ENCODE measurements at regions not wholly inside any gene's neighbourhood (a gene's known extent, or its start where the extent isn't known, plus 50 kb on each side); places are given as distances from the start of the nearest gene placed in this dataset.

GRCh38 chr11:110982214-110982613 is 263.3 kb upstream of the POU2AF2 start:
- Histone ChIP-seq H3K9me3 (no peaks in the 10 kb centered on the region), H3K4me3 (no peak overlapping the region), H3K4me1 (ENCODE audit: low read depth) (no peaks in the 10 kb centered on the region), H3K36me3 (ENCODE audit: low read depth) (no peaks in the 10 kb centered on the region)
- no peak for DNase-seq
- no peak for ATAC-seq
- TF ChIP-seq CTCF (IDR thresholded peaks at IDR 0.05): no peak
- intact Hi-C loops (cut with DNase I, micrococcal nuclease): no loop called here

- intact Hi-C loops (cut with DNase I, micrococcal nuclease): no loop called here
- no peak overlapping the region for H3K4me3 ChIP-seq
- no peaks in the 10 kb centered on the region for H3K36me3 ChIP-seq (ENCODE audit: low read depth)
- no peak for DNase-seq
- TF ChIP-seq CTCF (IDR thresholded peaks at IDR 0.05): no peak
- no peak for ATAC-seq
- no peaks in the 10 kb centered on the region for H3K9me3 ChIP-seq
- H3K4me1 ChIP-seq (ENCODE audit: low read depth): no peaks in the 10 kb centered on the region
Observed at GRCh38 chr11:110979696-110980095, 265.8 kb upstream of the POU2AF2 start.

- intact Hi-C loops (cut with DNase I, micrococcal nuclease): no loop called here
Observed at GRCh38 chr11:110977661-110978060, 265.4 kb upstream of the ARHGAP20 start.

GRCh38 chr11:110974731-110975130 is 262.5 kb upstream of the ARHGAP20 start:
- Histone ChIP-seq H3K4me1 (ENCODE audit: low read depth) (no peaks in the 10 kb centered on the region), H3K4me3 (no peak overlapping the region), H3K36me3 (ENCODE audit: low read depth) (no peaks in the 10 kb centered on the region), H3K9me3 (no peaks in the 10 kb centered on the region)
- ATAC-seq (no peak), DNase-seq (no peak)
- intact Hi-C loops (cut with DNase I, micrococcal nuclease): no loop called here
- TF ChIP-seq CTCF (IDR thresholded peaks at IDR 0.05): no peak

More at GRCh38 chr11:110977661-110978060, 265.4 kb upstream of the ARHGAP20 start:
- no peaks in the 10 kb centered on the region for H3K36me3 ChIP-seq (ENCODE audit: low read depth)
- no peak for DNase-seq
- TF ChIP-seq CTCF (IDR thresholded peaks at IDR 0.05): no peak
- H3K9me3 ChIP-seq: no peaks in the 10 kb centered on the region
- H3K4me3 ChIP-seq: no peak overlapping the region
- no peaks in the 10 kb centered on the region for H3K4me1 ChIP-seq (ENCODE audit: low read depth)
- no peak for ATAC-seq

- intact Hi-C loops (cut with DNase I, micrococcal nuclease): no loop called here
- no peaks in the 10 kb centered on the region for H3K4me1 ChIP-seq (ENCODE audit: low read depth)
- ATAC-seq (no peak), DNase-seq (no peak)
- H3K4me3 ChIP-seq: no peak overlapping the region
- no peaks in the 10 kb centered on the region for H3K9me3 ChIP-seq
- no peaks in the 10 kb centered on the region for H3K36me3 ChIP-seq (ENCODE audit: low read depth)
- no peak for TF ChIP-seq CTCF (IDR thresholded peaks at IDR 0.05)
Observed at GRCh38 chr11:110973401-110973980, 261.3 kb upstream of the ARHGAP20 start.

- intact Hi-C loops (cut with DNase I, micrococcal nuclease): no loop called here
- Histone ChIP-seq H3K4me3 (no peak overlapping the region), H3K36me3 (ENCODE audit: low read depth) (no peaks in the 10 kb centered on the region), H3K9me3 (no peaks in the 10 kb centered on the region), H3K4me1 (ENCODE audit: low read depth) (no peaks in the 10 kb centered on the region)
- no peak for ATAC-seq
- no peak for TF ChIP-seq CTCF (IDR thresholded peaks at IDR 0.05)
- DNase-seq: no peak
Observed at GRCh38 chr11:110972640-110973039, 260.4 kb upstream of the ARHGAP20 start.
